Caki2 (cell line): ENCODE measurements at regions not wholly inside any gene's neighbourhood (a gene's known extent, or its start where the extent isn't known, plus 50 kb on each side); places are given as distances from the start of the nearest gene placed in this dataset.

ENCODE experiments used
- DNase-seq: peaks from one replicate; pipeline ENCODE4 v3.0.0-alpha.2; 2015; ENCODE audit warnings: low read depth
- in situ Hi-C: cut with HindIII; loops from 2 replicates; pipeline ENCODE4 v1.10.0; 2016; ENCODE audit warnings: low sequenced_read_pairs, low pct_unique_long_range_greater_than_20kb, mixed read lengths

- in situ Hi-C loops, result no loop called here
These were observed 71.4 kb upstream of the UFL1 start for GRCh38 chr6:96450082-96450769.

GRCh38 chr6:96450770-96451130 is 70.9 kb upstream of the UFL1 start:
- in situ Hi-C loops, result no loop called here
- DNase-seq, result no peak

More at GRCh38 chr6:96450082-96450769, 71.4 kb upstream of the UFL1 start:
- DNase-seq, result no peak

- in situ Hi-C loops, result no loop called here
- no peak for DNase-seq
These were observed 62.8 kb upstream of the UFL1 start for GRCh38 chr6:96458771-96459170.

GRCh38 chr6:96460052-96460700 is 61.4 kb upstream of the UFL1 start:
- in situ Hi-C loops, result no loop called here
- DNase-seq, result no peak

- DNase-seq, result no peak
- in situ Hi-C loops, result no loop called here
These were observed 56.2 kb upstream of the UFL1 start for GRCh38 chr6:96465321-96465903.

- in situ Hi-C loops, result no loop called here
- DNase-seq, result no peak
These were observed 55.3 kb upstream of the UFL1 start for GRCh38 chr6:96466147-96466863.

GRCh38 chr6:96467814-96468213 is 53.8 kb upstream of the UFL1 start:
- in situ Hi-C loops, result no loop called here
- no peak for DNase-seq

- no peak for DNase-seq
- in situ Hi-C loops, result no loop called here
These were observed 53.3 kb upstream of the UFL1 start for GRCh38 chr6:96468281-96468680.

- in situ Hi-C loops, result no loop called here
- DNase-seq, result no peak
These were observed 52.9 kb upstream of the UFL1 start for GRCh38 chr6:96468681-96469224.

GRCh38 chr6:96469312-96469711 is 52.3 kb upstream of the UFL1 start:
- in situ Hi-C loops, result no loop called here
- DNase-seq, result no peak

- no peak for DNase-seq
- in situ Hi-C loops, result no loop called here
These were observed 51.3 kb upstream of the UFL1 start for GRCh38 chr6:96470296-96470695.
